ENCODE measurements at regions not wholly inside any gene's neighbourhood (a gene's known extent, or its start where the extent isn't known, plus 50 kb on each side); places are given as distances from the start of the nearest gene placed in this dataset.
"Not testable (repeated sequence)": the region's sequence is repeated elsewhere in the genome, so short reads cannot be mapped to it uniquely, and the experiment has no call there.

GRCh38 chr18:46212398-46212797 is 108.2 kb downstream of the HAUS1 start:
- DNase-seq = no peak
- Mint-ChIP-seq H3K4me1 (peaks cover 60% of the 10 kb centered on the region), H3K4me3 (no peak overlapping the region), H3K27ac (peak overlapping the region; percentile 63), H3K9me3 (no peaks in the 10 kb centered on the region), H3K27me3 (no peaks in the 10 kb centered on the region), H3K36me3 (ENCODE audit: low read depth) (peaks cover 20% of the 10 kb centered on the region)
- ChIA-PET CTCF (interaction anchor here (0.7 to 11.1 kb wide), 12 partner anchors 9 to 445 kb away, joined by 3 to 133 read pairs (median 6); partner anchors contain the start of gene LOXHD1), POLR2A (interaction anchor here (1.2 to 2.4 kb wide), 7 partner anchors 9 to 60 kb away, joined by 3 to 25 read pairs (median 6); a partner anchor contains a TSS)

- ChIA-PET CTCF (interaction anchor here (0.6 to 11.1 kb wide), 8 partner anchors 13 to 444 kb away, joined by 3 to 133 read pairs (median 6); partner anchors contain the start of gene LOXHD1), POLR2A (interaction anchor here (1.9 to 2.4 kb wide), 3 partner anchors 8 to 58 kb away, joined by 6 to 25 read pairs (median 7); a partner anchor contains a TSS)
- Mint-ChIP-seq H3K4me3 (no peak overlapping the region), H3K27ac (no peak overlapping the region), H3K9me3 (no peaks in the 10 kb centered on the region), H3K36me3 (ENCODE audit: low read depth) (peaks cover 26% of the 10 kb centered on the region), H3K4me1 (peaks cover 54% of the 10 kb centered on the region), H3K27me3 (no peaks in the 10 kb centered on the region)
- DNase-seq = no peak
Measured at GRCh38 chr18:46213295-46213694, 109.1 kb downstream of the HAUS1 start.

- no peaks in the 10 kb centered on the region for H3K27me3 Mint-ChIP-seq
- peaks cover 29% of the 10 kb centered on the region for H3K36me3 Mint-ChIP-seq (ENCODE audit: low read depth)
- ChIA-PET POLR2A (no interaction called here), CTCF (interaction anchor here (0.6 to 11.1 kb wide), 5 partner anchors 28 to 67 kb away, joined by 3 to 133 read pairs (median 4); a partner anchor contains a TSS)
- no peak for DNase-seq
- H3K4me1 Mint-ChIP-seq = peaks cover 51% of the 10 kb centered on the region
- H3K9me3 Mint-ChIP-seq = no peaks in the 10 kb centered on the region
- H3K27ac Mint-ChIP-seq = no peak overlapping the region
- no peak overlapping the region for H3K4me3 Mint-ChIP-seq
Measured at GRCh38 chr18:46214435-46214834, 110.2 kb downstream of the HAUS1 start.

- H3K9me3 Mint-ChIP-seq = no peaks in the 10 kb centered on the region
- peaks cover 31% of the 10 kb centered on the region for H3K36me3 Mint-ChIP-seq (ENCODE audit: low read depth)
- no peak overlapping the region for H3K4me3 Mint-ChIP-seq
- H3K4me1 Mint-ChIP-seq = peaks cover 43% of the 10 kb centered on the region
- no peak for DNase-seq
- CTCF ChIA-PET = interaction anchor here (0.6 to 11.1 kb wide), 7 partner anchors 16 to 71 kb away, joined by 3 to 133 read pairs (median 3); a partner anchor contains a TSS
- POLR2A ChIA-PET = no interaction called here
- no peaks in the 10 kb centered on the region for H3K27me3 Mint-ChIP-seq
- no peak overlapping the region for H3K27ac Mint-ChIP-seq
Measured at GRCh38 chr18:46215902-46216723, 111.9 kb downstream of the HAUS1 start.

- peaks cover 35% of the 10 kb centered on the region for H3K36me3 Mint-ChIP-seq (ENCODE audit: low read depth)
- H3K4me1 Mint-ChIP-seq = peaks cover 47% of the 10 kb centered on the region
- no peak for DNase-seq
- H3K9me3 Mint-ChIP-seq = no peaks in the 10 kb centered on the region
- POLR2A ChIA-PET = interaction anchor here (1.7 kb wide), 1 partner anchor 17 kb away, joined by 5 read pairs; no protein-coding TSS in a partner anchor
- no peak overlapping the region for H3K4me3 Mint-ChIP-seq
- H3K27ac Mint-ChIP-seq = no peak overlapping the region
- no peaks in the 10 kb centered on the region for H3K27me3 Mint-ChIP-seq
- CTCF ChIA-PET = interaction anchor here (4.7 kb wide), 1 partner anchor 47 kb away, joined by 24 read pairs; a partner anchor contains a TSS
Measured at GRCh38 chr18:46220116-46220515, 115.9 kb downstream of the HAUS1 start.

DNA sequence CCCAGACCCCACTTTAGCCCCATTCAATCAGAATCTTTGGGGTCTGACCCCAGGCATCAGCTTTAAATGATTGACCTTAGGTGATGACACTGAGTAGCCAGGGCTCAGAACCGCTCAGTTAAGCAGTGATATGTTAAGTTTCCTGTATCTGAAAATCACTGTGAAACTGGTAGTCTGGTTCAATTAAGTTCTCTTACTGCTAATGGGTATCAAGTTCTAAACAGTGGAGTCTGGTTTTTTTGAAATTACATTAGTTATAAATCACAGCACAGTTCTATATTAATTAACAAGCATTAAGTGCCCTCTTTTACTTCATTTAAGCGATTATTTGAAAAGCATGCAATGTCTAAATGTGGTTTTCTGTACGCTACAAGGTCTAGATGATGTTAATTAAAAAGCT is 117.9 kb downstream of the HAUS1 start:
- CTCF ChIA-PET = interaction anchor here (1.9 to 4.7 kb wide), 2 partner anchors 10 to 49 kb away, joined by 8 to 24 read pairs; a partner anchor contains a TSS
- Mint-ChIP-seq H3K27me3 (no peaks in the 10 kb centered on the region), H3K4me1 (peaks cover 50% of the 10 kb centered on the region), H3K9me3 (no peaks in the 10 kb centered on the region), H3K27ac (no peak overlapping the region), H3K36me3 (ENCODE audit: low read depth) (peaks cover 34% of the 10 kb centered on the region), H3K4me3 (no peak overlapping the region)
- no peak for DNase-seq
- POLR2A ChIA-PET = interaction anchor here (1.4 to 2.3 kb wide), 3 partner anchors 10 to 47 kb away, joined by 4 to 6 read pairs (median 5); no protein-coding TSS in a partner anchor

- Mint-ChIP-seq H3K4me3 (no peak overlapping the region), H3K36me3 (ENCODE audit: low read depth) (peaks cover 32% of the 10 kb centered on the region), H3K4me1 (peaks cover 57% of the 10 kb centered on the region), H3K27ac (peak overlapping the region; percentile 34), H3K27me3 (no peaks in the 10 kb centered on the region), H3K9me3 (no peaks in the 10 kb centered on the region)
- DNase-seq = no peak
- CTCF ChIA-PET = interaction anchor here (4.7 kb wide), 1 partner anchor 49 kb away, joined by 24 read pairs; a partner anchor contains a TSS
- POLR2A ChIA-PET = interaction anchor here (1.4 to 2.7 kb wide), 3 partner anchors 13 to 48 kb away, joined by 4 to 10 read pairs (median 5); no protein-coding TSS in a partner anchor
Measured at GRCh38 chr18:46222710-46223360, 118.7 kb downstream of the HAUS1 start.

GRCh38 chr18:46224181-46224775 is 120.1 kb downstream of the HAUS1 start:
- Mint-ChIP-seq H3K27ac (peak overlapping the region; percentile 36), H3K9me3 (no peaks in the 10 kb centered on the region), H3K4me3 (no peak overlapping the region), H3K36me3 (ENCODE audit: low read depth) (peaks cover 22% of the 10 kb centered on the region), H3K27me3 (no peaks in the 10 kb centered on the region), H3K4me1 (peaks cover 60% of the 10 kb centered on the region)
- ChIA-PET POLR2A (interaction anchor here (1.0 to 2.7 kb wide), 3 partner anchors 13 to 51 kb away, joined by 3 to 10 read pairs (median 7); a partner anchor contains a TSS), CTCF (interaction anchor here (0.6 to 1.4 kb wide), 3 partner anchors 12 to 51 kb away, joined by 3 to 8 read pairs (median 3); a partner anchor contains a TSS)
- DNase-seq = no peak

GRCh38 chr18:46226461-46226860 is 122.3 kb downstream of the HAUS1 start:
- H3K9me3 Mint-ChIP-seq = no peaks in the 10 kb centered on the region
- no peak for DNase-seq
- H3K4me1 Mint-ChIP-seq = peaks cover 58% of the 10 kb centered on the region
- no peaks in the 10 kb centered on the region for H3K27me3 Mint-ChIP-seq
- CTCF ChIA-PET = no interaction called here
- peaks cover 19% of the 10 kb centered on the region for H3K36me3 Mint-ChIP-seq (ENCODE audit: low read depth)
- H3K27ac Mint-ChIP-seq = no peak overlapping the region
- H3K4me3 Mint-ChIP-seq = no peak overlapping the region
- POLR2A ChIA-PET = no interaction called here

DNA sequence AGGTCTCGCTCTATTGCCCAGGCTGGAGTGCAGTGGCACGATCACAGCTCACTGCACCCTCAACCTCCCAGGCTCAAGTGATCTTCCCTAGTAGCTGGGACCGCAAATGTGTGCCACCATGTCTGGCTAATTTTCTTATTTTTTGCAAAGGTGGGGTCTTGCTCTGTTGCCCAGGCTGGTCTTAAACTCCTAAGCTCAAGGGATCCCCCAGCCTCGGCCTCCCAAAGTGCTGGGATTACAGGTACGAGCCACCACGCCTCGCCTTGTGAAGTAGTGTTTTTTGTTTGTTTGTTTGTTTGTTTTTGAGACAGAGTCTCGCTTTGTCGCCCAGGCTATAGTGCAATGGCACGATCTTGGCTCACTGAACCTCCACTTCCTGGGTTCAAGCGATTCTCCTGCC is 125.5 kb downstream of the HAUS1 start:
- H3K27ac Mint-ChIP-seq, POLR2A ChIA-PET, H3K9me3 Mint-ChIP-seq, H3K4me3 Mint-ChIP-seq, H3K27me3 Mint-ChIP-seq, DNase-seq: not testable (repeated sequence)
- Mint-ChIP-seq H3K36me3 (ENCODE audit: low read depth) (peaks cover 24% of the 10 kb centered on the region), H3K4me1 (peaks cover 32% of the 10 kb centered on the region)
- CTCF ChIA-PET = interaction anchor here (1.5 kb wide), 1 partner anchor 56 kb away, joined by 3 read pairs; a partner anchor contains a TSS

GRCh38 chr18:46236156-46236555 is 132.0 kb downstream of the HAUS1 start:
- Mint-ChIP-seq H3K27me3 (no peaks in the 10 kb centered on the region), H3K4me1 (peaks cover 12% of the 10 kb centered on the region), H3K27ac (no peak overlapping the region), H3K9me3 (no peaks in the 10 kb centered on the region), H3K36me3 (ENCODE audit: low read depth) (peaks cover 36% of the 10 kb centered on the region), H3K4me3 (no peak overlapping the region)
- DNase-seq = no peak
- POLR2A ChIA-PET = no interaction called here
- CTCF ChIA-PET = interaction anchor here (0.6 kb wide), 1 partner anchor 29 kb away, joined by 3 read pairs; no protein-coding TSS in a partner anchor

DNA sequence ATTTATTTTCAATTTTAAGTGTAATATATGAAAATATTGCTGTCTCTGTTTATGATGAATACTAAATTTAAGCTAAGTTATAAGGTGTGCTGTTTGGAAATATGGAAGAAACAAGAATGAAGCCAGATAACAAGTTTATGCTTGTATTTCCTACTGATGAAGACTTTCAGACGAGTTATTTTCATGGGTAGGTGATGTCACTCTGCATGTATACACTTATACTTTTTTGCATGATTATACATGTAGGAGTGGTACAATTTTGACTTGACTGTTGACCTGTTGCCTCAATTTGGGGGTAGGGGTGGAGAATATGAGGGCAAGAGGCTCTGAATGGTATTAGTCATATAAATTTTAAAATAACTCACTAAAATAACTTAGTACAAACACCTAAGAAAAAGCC is 133.7 kb downstream of the HAUS1 start:
- Mint-ChIP-seq H3K9me3 (no peaks in the 10 kb centered on the region), H3K27ac (no peak overlapping the region), H3K4me1 (peaks cover 12% of the 10 kb centered on the region), H3K4me3 (no peak overlapping the region), H3K27me3 (no peaks in the 10 kb centered on the region), H3K36me3 (ENCODE audit: low read depth) (peaks cover 34% of the 10 kb centered on the region)
- no peak for DNase-seq
- ChIA-PET CTCF (interaction anchor here (1.2 to 1.4 kb wide), 2 partner anchors 17 to 64 kb away, joined by 3 read pairs; a partner anchor contains a TSS), POLR2A (no interaction called here)
